Testis (tissue), 2 donors: ENCODE measurements at regions not wholly inside any gene's neighbourhood (a gene's known extent, or its start where the extent isn't known, plus 50 kb on each side); places are given as distances from the start of the nearest gene placed in this dataset.

ENCODE experiments used
- CTCF ChIP-seq, 3 experiments: fragments of 450-650 bp in 2 of 3; fragments of 200-600 bp in 1 of 3; sonication (generic) in 1 of 3; IDR thresholded peaks; one replicate each; pipeline ENCODE4 v1.5.1; 2016 to 2019; ENCODE audit warnings: antibody characterized with exemption in 3 of 3, mild to moderate bottlenecking in 2 of 3, moderate library complexity in 1 of 3
- POLR2A ChIP-seq: fragments of 450-650 bp; IDR thresholded peaks from one replicate; pipeline ENCODE4 v1.6.1; 2017; ENCODE audit warnings: antibody characterized with exemption, mild to moderate bottlenecking, moderate library complexity

DNA sequence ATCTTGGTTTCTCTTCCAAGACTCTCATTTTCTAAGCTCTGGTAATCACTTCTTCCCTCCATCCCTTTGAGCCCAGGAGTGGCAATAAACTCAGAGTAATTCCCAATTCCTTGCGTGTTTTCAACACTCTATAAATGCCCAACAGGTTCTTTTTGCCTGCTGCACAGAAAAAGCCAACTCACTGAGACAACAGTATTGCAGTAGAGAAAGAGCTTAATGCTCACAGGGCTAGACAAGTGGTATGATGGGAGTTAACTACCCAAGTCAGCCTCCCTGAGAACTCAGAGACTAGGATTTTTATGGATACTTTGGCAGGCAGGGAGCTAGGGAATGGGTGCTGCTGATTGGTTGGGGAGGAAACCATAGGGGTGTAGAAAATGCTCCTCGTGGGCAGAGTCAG lies 103.4 kb downstream of the MTNR1A start:
- TF ChIP-seq CTCF (IDR thresholded peaks at IDR 0.05) (no peak), POLR2A (no peak)
